ENCODE measurements at regions not wholly inside any gene's neighbourhood (a gene's known extent, or its start where the extent isn't known, plus 50 kb on each side); places are given as distances from the start of the nearest gene placed in this dataset.
"Not testable (repeated sequence)": the region's sequence is repeated elsewhere in the genome, so short reads cannot be mapped to it uniquely, and the experiment has no call there.

DNA sequence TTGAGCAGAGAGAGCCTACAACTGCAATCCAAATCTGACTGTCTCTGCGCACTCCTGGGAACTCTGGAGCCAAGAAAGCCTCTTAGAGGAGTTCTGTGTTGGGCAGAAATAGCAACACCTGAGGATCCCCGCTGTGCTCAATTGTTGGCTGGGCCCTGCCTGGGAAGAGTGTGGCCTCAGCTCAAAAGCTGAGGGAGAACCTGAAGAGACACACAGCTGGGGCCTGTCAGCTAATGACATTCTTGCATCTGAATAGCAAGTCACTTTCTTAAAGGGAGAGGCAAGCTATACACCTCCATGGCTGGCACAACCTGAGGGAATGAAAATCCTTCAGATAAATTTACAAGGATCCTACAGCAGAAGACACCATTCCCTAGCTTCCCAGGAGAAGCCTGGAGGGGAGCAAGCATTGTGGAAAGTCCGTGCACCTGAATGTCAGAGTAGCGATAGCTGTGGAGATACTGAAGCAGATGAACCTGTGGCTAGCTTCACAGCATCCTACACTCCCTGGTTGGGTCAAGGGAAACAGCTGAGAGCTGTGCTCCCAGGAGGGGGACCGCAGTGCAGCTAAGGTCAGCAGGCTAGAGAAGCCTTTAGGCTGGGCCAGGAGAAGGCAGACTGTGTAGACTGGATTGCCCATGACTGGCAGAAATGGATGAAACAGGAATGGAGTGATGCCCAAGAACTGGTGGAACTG lies 159.9 kb upstream of the PFN2 start:
- DNase-seq (ENCODE audit: low read depth) = no peak

GRCh38 chr3:150129166-150129565 lies 158.5 kb upstream of the PFN2 start:
- no peak for DNase-seq (ENCODE audit: low read depth)

DNA sequence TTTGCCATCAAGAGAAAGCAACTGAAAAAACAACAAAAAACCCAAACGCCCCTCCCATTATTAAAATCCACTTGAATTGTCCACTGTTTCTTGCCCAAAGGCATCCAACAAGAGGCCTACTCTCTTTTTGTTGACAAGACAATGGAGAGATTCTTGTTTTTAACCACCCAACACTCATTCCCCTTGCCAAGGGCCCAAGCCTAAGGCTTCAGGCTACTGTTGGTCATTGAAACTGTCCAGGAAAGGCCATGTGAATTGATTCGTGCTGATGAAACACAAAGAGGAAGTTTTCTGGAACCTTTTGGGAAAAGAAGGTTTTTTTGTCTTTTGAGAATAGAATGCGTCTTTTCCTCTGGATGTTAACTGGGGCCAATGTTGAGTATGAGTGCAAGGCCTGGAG lies 157.4 kb upstream of the PFN2 start:
- no peak for DNase-seq (ENCODE audit: low read depth)

- no peak for DNase-seq (ENCODE audit: low read depth)
Measured at GRCh38 chr3:150127011-150127490, 156.4 kb upstream of the PFN2 start.

DNA sequence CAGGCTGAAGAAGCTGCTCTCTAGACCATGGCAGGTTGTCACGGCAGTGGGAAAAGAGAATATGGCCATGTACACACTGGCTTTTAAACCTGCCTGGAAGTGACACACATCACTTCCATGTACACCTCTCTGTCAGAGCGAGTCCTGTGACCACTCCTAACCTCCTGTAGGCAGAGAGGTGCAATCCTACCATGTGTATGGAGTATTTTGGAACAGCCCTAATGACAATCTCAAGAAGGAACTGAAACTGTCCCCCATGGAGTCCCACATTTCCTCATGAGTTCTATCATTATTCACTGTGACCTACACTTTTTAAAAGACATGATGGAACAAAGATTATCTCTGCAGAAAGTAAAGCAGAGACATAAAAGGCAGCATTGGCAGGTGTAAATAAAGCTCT lies 153.4 kb upstream of the PFN2 start:
- DNase-seq (ENCODE audit: low read depth) = no peak

GRCh38 chr3:150123249-150123648 lies 152.6 kb upstream of the PFN2 start:
- not testable (repeated sequence) for DNase-seq (ENCODE audit: low read depth)

GRCh38 chr3:150118219-150118618 lies 147.5 kb upstream of the PFN2 start:
- DNase-seq (ENCODE audit: low read depth) = no peak

- no peak for DNase-seq (ENCODE audit: low read depth)
Measured at GRCh38 chr3:150117076-150117475, 146.4 kb upstream of the PFN2 start.

GRCh38 chr3:150116196-150116595 lies 145.5 kb upstream of the PFN2 start:
- no peak for DNase-seq (ENCODE audit: low read depth)

DNA sequence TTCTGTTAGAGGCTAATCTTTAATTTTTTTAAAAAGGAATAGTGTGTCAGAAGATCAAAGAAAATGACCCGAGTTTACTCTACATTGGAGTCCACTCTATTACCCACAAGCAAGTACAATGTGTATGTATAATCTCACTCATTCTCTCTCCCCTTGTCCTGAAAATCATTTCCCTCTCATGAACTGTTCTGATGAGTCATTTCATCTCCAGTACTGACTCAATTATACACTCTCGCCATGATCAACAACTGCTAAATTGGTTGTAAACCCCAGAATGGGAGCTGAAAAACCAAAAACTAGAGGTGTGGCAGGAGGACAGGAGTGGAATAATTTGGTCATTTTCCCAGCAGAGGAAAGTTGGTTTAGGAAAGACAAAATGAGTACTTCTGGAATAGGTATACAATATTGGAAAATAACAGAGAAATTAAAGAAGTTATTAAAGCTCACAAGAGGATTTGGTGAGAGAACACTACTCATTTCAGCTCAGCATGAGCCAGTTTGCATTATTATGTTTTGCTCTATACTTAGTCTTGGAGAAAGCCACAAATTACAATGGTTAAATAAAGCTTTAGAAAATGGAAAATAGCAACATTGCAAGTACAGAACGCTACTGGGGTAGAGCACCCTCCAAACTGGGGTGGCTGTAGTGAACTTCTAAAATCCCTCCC lies 144.3 kb upstream of the PFN2 start:
- DNase-seq (ENCODE audit: low read depth) = no peak

DNA sequence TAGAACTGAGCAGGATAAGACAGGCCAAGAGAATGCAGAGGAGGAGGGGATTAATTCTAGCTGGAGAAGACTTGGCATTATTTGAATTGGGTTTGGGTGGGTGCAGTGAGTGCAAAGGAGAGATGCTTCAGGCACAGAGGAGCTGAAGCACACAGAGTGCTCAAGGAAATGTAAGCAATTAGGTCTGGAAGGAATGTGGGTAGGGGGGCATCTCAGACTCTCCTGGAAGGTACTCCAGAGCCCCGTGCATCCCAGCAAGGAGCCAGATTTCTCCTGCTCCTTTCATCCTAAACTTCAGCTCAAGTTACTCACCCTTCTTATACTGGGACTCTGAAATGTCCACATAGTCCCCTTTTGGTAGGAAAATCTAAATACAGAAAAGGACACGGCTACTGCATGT lies 143.6 kb upstream of the PFN2 start:
- DNase-seq (ENCODE audit: low read depth) = no peak

- DNase-seq (ENCODE audit: low read depth) = no peak
Measured at GRCh38 chr3:150110097-150110496, 139.4 kb upstream of the PFN2 start.

DNA sequence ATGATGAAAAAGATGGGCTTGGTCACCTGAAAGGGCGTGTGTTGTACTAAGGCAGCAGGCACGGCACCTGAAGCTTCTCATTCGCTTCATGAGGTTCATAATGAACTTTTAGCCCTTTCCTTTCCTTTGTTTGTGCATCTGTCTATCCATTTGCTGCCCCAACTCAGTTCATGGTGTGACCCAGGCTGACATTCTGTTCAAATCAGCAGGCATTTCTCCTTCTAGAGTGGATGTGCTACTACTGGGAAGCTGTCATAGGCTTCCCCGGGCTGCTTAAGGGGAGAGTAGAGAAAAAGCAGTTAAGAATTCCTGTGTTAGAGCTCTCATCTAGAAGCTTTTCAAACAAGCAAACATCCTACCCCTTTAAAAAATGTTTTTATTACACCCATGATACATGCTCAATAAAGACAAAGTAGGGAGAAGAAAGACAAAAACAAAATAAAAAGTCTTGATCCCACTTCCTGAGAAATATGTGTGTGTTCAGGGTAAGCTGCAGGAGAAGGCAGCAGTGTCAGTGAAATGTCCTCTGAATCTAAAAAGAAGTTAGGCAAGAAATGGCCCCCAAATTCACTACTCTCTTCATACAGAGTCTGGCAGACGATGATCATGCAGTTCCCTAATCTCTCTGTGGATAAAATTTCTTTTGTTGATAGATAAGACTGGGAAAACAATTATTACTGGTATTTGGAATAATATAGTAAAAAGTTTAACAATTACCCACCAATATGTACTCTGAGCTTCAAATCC lies 136.9 kb upstream of the PFN2 start:
- no peak for DNase-seq (ENCODE audit: low read depth)

DNA sequence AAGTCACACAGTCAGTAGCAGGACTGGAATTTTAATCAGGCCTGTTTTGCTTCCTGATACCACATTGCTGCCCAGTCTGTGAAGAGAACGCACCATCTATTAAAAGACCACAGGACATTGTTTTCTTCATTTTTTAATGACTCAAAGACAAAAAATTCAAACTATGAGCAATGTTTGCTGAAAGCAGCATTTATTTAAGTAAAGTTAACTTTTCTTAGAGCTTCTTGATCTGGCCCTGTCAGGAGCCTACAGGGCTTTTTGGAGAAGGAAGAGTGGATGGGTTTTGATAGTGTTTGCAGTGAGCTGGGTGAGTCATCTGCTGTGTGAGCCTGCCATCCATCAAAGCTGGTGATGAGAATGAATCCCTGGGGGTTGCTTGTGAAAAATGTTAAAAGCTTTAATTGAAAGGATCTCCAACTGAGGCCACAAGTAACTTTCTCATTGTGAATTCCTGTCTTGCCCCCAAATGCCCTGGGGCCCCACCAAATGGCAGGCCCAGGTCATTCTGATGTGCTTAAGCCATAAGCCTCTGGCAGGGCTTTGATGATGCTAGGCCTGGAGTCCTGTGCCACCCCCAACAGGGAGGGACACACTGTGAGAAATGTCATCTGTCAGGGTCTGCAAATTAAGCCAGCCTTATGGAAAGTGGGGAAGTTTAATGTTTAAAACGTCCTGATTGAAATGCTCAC lies 136.2 kb upstream of the PFN2 start:
- no peak for DNase-seq (ENCODE audit: low read depth)

GRCh38 chr3:150105886-150106612 lies 135.4 kb upstream of the PFN2 start:
- DNase-seq (ENCODE audit: low read depth) = no peak

DNA sequence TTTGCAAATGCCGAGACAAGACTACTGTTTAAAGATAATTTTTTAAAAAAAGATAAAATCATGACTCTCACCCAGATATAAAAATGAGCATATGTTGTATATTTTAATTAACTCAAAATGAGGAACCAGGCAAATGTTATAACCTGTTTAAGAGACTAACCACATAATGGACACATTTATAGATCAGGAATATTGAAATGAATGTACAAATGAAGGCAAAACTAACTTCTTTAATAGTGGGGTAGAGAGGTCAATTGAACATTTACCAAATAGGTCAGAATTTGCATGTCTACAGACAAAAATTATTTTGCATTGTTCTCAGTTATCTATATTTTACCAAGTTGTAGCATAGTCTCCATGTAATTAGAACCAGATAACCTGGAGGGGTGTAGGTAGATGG lies 134.3 kb upstream of the PFN2 start:
- DNase-seq (ENCODE audit: low read depth) = no peak

- no peak for DNase-seq (ENCODE audit: low read depth)
Measured at GRCh38 chr3:150104564-150104963, 133.9 kb upstream of the PFN2 start.

DNA sequence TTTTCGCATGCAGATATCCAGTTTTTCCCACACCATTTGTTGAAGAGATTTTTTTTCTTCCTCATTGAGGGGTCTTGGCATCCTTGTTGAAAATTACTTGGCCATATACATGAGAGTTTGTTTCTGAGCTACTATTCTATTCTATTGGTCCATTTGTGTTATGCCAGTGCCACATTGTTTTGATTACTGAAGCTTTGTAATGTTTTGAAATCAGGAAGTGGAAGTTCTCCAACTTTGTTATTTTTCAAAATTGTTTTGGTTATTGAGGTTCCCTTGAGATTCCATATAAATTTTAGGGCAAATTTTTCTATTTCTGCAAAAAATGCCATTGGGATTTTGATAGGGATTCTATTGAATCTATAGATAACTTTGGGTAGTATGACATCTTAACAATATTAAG lies 130.3 kb upstream of the PFN2 start:
- DNase-seq (ENCODE audit: low read depth) = no peak

GRCh38 chr3:150098621-150099020 lies 127.9 kb upstream of the PFN2 start:
- DNase-seq (ENCODE audit: low read depth) = no peak

DNA sequence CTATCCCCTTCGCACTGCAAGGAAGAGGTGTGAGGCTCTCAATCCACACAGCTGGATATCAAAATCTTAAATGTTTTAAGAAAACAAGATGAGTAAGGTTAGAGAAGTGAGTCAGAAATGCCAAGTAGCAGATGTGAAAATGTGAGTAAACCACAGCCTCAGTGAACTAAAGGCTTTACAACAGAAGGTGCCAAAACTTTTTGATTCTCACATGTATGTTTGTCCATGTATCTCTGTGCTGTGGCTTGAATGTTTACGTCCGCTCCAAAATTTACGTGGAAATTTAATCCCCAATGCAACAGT lies 126.8 kb upstream of the PFN2 start:
- no peak for DNase-seq (ENCODE audit: low read depth)

GRCh38 chr3:150096700-150097587 lies 126.2 kb upstream of the PFN2 start:
- no peak for DNase-seq (ENCODE audit: low read depth)
